GM23338 (cell line): ENCODE measurements at regions not wholly inside any gene's neighbourhood (a gene's known extent, or its start where the extent isn't known, plus 50 kb on each side); places are given as distances from the start of the nearest gene placed in this dataset.
A peak's percentile ranks its signal among the peaks of the same experiment; 100 is the strongest.

Experiments
- ATAC-seq: fragments of 200-7000 bp; cut with Tn5 transposase; 3 replicates; pipeline ENCODE4 v1.9.1; 2020
- DNase-seq: peaks from one replicate; pipeline ENCODE4 v3.0.0-alpha.2; 2015; ENCODE audit warnings: low spot score
- H2AFZ ChIP-seq: fragments of 200-600 bp; sonication (generic); 2 replicates; pipeline ENCODE4 v1.8.0; 2016; ENCODE audit warnings: antibody characterized with exemption, mild to moderate bottlenecking, moderate library complexity
- H3F3A ChIP-seq: fragments of 200-600 bp; sonication (generic); replicated peaks from 2 replicates; pipeline ENCODE4 v1.8.0; 2017; ENCODE audit warnings: antibody characterized with exemption, mixed run types, low read depth
- H3K27ac ChIP-seq: fragments of 200-600 bp; sonication (generic); 2 replicates; pipeline ENCODE4 v1.6.1; 2016; ENCODE audit warnings: low read depth
- H3K27me3 ChIP-seq: fragments of 200-600 bp; sonication (generic); 2 replicates; pipeline ENCODE4 v1.8.0; 2016; ENCODE audit warnings: mild to moderate bottlenecking, mixed run types, moderate library complexity; ENCODE audit not compliant: insufficient read depth
- H3K36me3 ChIP-seq: fragments of 200-600 bp; sonication (generic); 2 replicates; pipeline ENCODE4 v1.8.0; 2016; ENCODE audit warnings: mild to moderate bottlenecking; ENCODE audit not compliant: insufficient read depth
- H3K4me1 ChIP-seq: fragments of 200-600 bp; sonication (generic); 2 replicates; pipeline ENCODE4 v1.8.0; 2016; ENCODE audit warnings: mild to moderate bottlenecking, moderate library complexity; ENCODE audit not compliant: insufficient read depth
- H3K4me2 ChIP-seq: fragments of 200-600 bp; sonication (generic); 2 replicates; pipeline ENCODE4 v1.7.1; 2017; ENCODE audit warnings: mixed run types
- H3K4me3 ChIP-seq: fragments of 200-600 bp; sonication (generic); 2 replicates; pipeline ENCODE4 v1.6.1; 2016; ENCODE audit warnings: mixed run types
- H3K79me2 ChIP-seq: fragments of 200-600 bp; sonication (generic); replicated peaks from 2 replicates; pipeline ENCODE4 v1.8.0; 2017; ENCODE audit warnings: mild to moderate bottlenecking; ENCODE audit not compliant: insufficient read depth
- H3K9me2 ChIP-seq: fragments of 200-600 bp; sonication (generic); 2 replicates; pipeline ENCODE4 v1.8.0; 2017; ENCODE audit not compliant: insufficient read depth
- H4K20me1 ChIP-seq: fragments of 200-600 bp; sonication (generic); replicated peaks from 2 replicates; pipeline ENCODE4 v1.8.0; 2017; ENCODE audit warnings: mild to moderate bottlenecking; ENCODE audit not compliant: insufficient read depth
- H3K27ac Mint-ChIP-seq: 2 replicates; pipeline ENCODE4 v1.8.0; 2020; ENCODE audit warnings: inconsistent platforms, mild to moderate bottlenecking, moderate library complexity, mixed read lengths
- H3K27me3 Mint-ChIP-seq: 3 replicates; pipeline ENCODE4 v1.8.0; 2022; ENCODE audit warnings: low read depth, mild to moderate bottlenecking, moderate library complexity, mixed read lengths, inconsistent platforms; ENCODE audit not compliant: insufficient read depth, poor library complexity
- H3K36me3 Mint-ChIP-seq: 3 replicates; pipeline ENCODE4 v1.8.0; 2021; ENCODE audit warnings: low read depth, mild to moderate bottlenecking, inconsistent platforms, moderate library complexity, mixed read lengths
- H3K4me1 Mint-ChIP-seq: 3 replicates; pipeline ENCODE4 v1.8.0; 2020; ENCODE audit warnings: mild to moderate bottlenecking, inconsistent platforms, mixed read lengths
- H3K4me3 Mint-ChIP-seq: 3 replicates; pipeline ENCODE4 v1.8.0; 2021; ENCODE audit warnings: moderate library complexity, mild to moderate bottlenecking, inconsistent platforms, mixed read lengths
- H3K9me3 Mint-ChIP-seq: 3 replicates; pipeline ENCODE4 v1.8.0; 2020; ENCODE audit warnings: moderate library complexity, mild to moderate bottlenecking, inconsistent platforms, mixed read lengths
- CREB1 ChIP-seq: fragments of 250-450 bp; sonication (Bioruptor Pico); IDR thresholded peaks from 2 replicates; pipeline ENCODE4 v1.5.0; 2020; ENCODE audit warnings: low read depth, mild to moderate bottlenecking, moderate library complexity
- CTCF ChIP-seq, 2 experiments: fragments of 200-600 bp in 1 of 2; sonication (generic) in 1 of 2; conservative IDR thresholded peaks; 2 replicates each; pipeline versions ENCODE4 v1.5.1 to v1.6.1; 2016 to 2017; ENCODE audit warnings: antibody characterized with exemption in 2 of 2, low read depth in 2 of 2, mild to moderate bottlenecking in 2 of 2, moderate library complexity in 1 of 2
- ETS1 ChIP-seq: IDR thresholded peaks from 2 replicates; pipeline ENCODE4 v1.6.1; 2016; ENCODE audit warnings: antibody characterized with exemption
- EZH2 ChIP-seq: fragments of 200-600 bp; sonication (generic); IDR thresholded peaks from one replicate; pipeline ENCODE4 v1.8.0; 2017; ENCODE audit warnings: antibody characterized with exemption, mild to moderate bottlenecking, low read depth; ENCODE audit not compliant: unreplicated experiment
- EZH2phosphoT487 ChIP-seq: fragments of 200-600 bp; sonication (generic); IDR thresholded peaks from one replicate; pipeline ENCODE4 v1.8.1; 2018; ENCODE audit warnings: antibody characterized with exemption; ENCODE audit not compliant: unreplicated experiment
- JUNB ChIP-seq: IDR thresholded peaks from one replicate; pipeline ENCODE4 v1.6.1; 2016; ENCODE audit warnings: antibody characterized with exemption; ENCODE audit not compliant: unreplicated experiment
- NANOG ChIP-seq: IDR thresholded peaks from 2 replicates; pipeline ENCODE4 v1.6.1; 2016; ENCODE audit warnings: antibody characterized with exemption, borderline replicate concordance
- POLR2AphosphoS5 ChIP-seq: IDR thresholded peaks from 2 replicates; pipeline ENCODE4 v1.6.1; 2016; ENCODE audit warnings: antibody characterized with exemption, low read depth
- REST ChIP-seq: IDR thresholded peaks from one replicate; pipeline ENCODE4 v1.6.1; 2018; ENCODE audit warnings: antibody characterized with exemption; ENCODE audit not compliant: unreplicated experiment
- STAT1 ChIP-seq: IDR thresholded peaks from one replicate; pipeline ENCODE4 v1.6.1; 2016; ENCODE audit warnings: antibody characterized with exemption; ENCODE audit not compliant: unreplicated experiment
- ZNF114 ChIP-seq: fragments of 250-450 bp; sonication (Bioruptor Pico); IDR thresholded peaks from 2 replicates; pipeline ENCODE4 v1.5.0; 2020; ENCODE audit warnings: mild to moderate bottlenecking, moderate library complexity
- ZNF462 ChIP-seq: fragments of 250-450 bp; sonication (Bioruptor Pico); IDR thresholded peaks from 2 replicates; pipeline ENCODE4 v1.5.0; 2020; ENCODE audit warnings: mild to moderate bottlenecking, moderate library complexity

GRCh38 chr6:22697306-22697705 is 127.9 kb downstream of the HDGFL1 start (continued):
- no peak for TF ChIP-seq CTCF (conservative IDR thresholded peaks at IDR 0.05; ENCODE audit: low read depth in 2 of 2)
- no peak for TF ChIP-seq JUNB

- Histone ChIP-seq H3K9me2 (no peaks in the 10 kb centered on the region), H3K4me2 (no peak overlapping the region), H3K4me1 (peaks cover 6% of the 10 kb centered on the region), H3K4me3 (no peak overlapping the region), H3K27ac (peak overlapping the region; percentile 46; the same call in 1 of the 2 replicates), H3K27me3 (no peaks in the 10 kb centered on the region), H3F3A (no peaks in the 10 kb centered on the region), H4K20me1 (no peaks in the 10 kb centered on the region), H2AFZ (peak overlapping the region; percentile 57; the same call in 1 of the 2 replicates), H3K36me3 (no peaks in the 10 kb centered on the region), H3K79me2 (no peaks in the 10 kb centered on the region)
- H3K9me3 Mint-ChIP-seq, result no peaks in the 10 kb centered on the region; the same call in 2 of the 3 replicates
- ATAC-seq (no peak), DNase-seq (peak; percentile 10)
- no peaks in the 10 kb centered on the region for H3K27me3 Mint-ChIP-seq
- H3K4me3 Mint-ChIP-seq, result no peak overlapping the region
- H3K27ac Mint-ChIP-seq, result peak overlapping the region; percentile 47
- no peaks in the 10 kb centered on the region for H3K36me3 Mint-ChIP-seq
- H3K4me1 Mint-ChIP-seq, result peaks cover 8% of the 10 kb centered on the region
- TF ChIP-seq POLR2AphosphoS5 (no peak), ZNF462 (CRISPR knock-in tag) (no peak), JUNB (no peak), REST (no peak), EZH2 (no peak), CREB1 (CRISPR knock-in tag) (no peak), ZNF114 (CRISPR knock-in tag) (no peak), STAT1 (no peak), NANOG (no peak), ETS1 (no peak), EZH2phosphoT487 (no peak)
These were observed 129.8 kb downstream of the HDGFL1 start for GRCh38 chr6:22699151-22699550.
